HepG2 (cell line): ENCODE measurements at regions not wholly inside any gene's neighbourhood (a gene's known extent, or its start where the extent isn't known, plus 50 kb on each side); places are given as distances from the start of the nearest gene placed in this dataset.
A peak's percentile ranks its signal among the peaks of the same experiment; 100 is the strongest.

ENCODE experiments used
- ATAC-seq: fragments of 200-7000 bp; cut with Tn5 transposase; 3 replicates; pipeline ENCODE4 v1.9.1; 2020; ENCODE audit warnings: mild to moderate bottlenecking, moderate library complexity
- BruUV-seq: library from RNA; stranded (reverse); fragments of 400-500 nt; replicated peaks from 2 replicates; lab custom pipeline; 2021; lab: Mats Ljungman, UMichigan
- CTCF ChIA-PET: fragments of 300-600 bp; formaldehyde crosslinking; extraction: SDS; loops from one replicate; lab custom pipeline; 2021; ENCODE audit warnings: low total read pairs, inconsistent platforms, low intra/inter-chr PET ratio; lab: Yijun Ruan, JAX
- POLR2A ChIA-PET: fragments of 350-600 bp; sonication (Branson Sonifier 250); formaldehyde crosslinking; loops from one replicate; lab custom pipeline; 2020; ENCODE audit warnings: antibody characterized with exemption, inconsistent platforms; lab: Yijun Ruan, JAX
- DNase-seq: peaks from one replicate; pipeline ENCODE4 v3.0.0-alpha.2; 2015; ENCODE audit warnings: low spot score
- FAIRE-seq: peaks from 3 replicates; lab custom pipeline; 2011; peaks lifted over from hg19 to GRCh38; lab: Jason Lieb, UNC
- H2AFZ ChIP-seq: one replicate; pipeline ENCODE4 v1.6.1; 2011; ENCODE audit warnings: low read length, inconsistent platforms
- H3K27ac ChIP-seq: fragments of 300-600 bp; 3 replicates; pipeline ENCODE4 v1.8.0; 2011; ENCODE audit warnings: mixed run types, mild to moderate bottlenecking, mixed read lengths, low read length, inconsistent platforms; ENCODE audit not compliant: insufficient read depth; ENCODE audit errors: extremely low read length
- H3K27me3 ChIP-seq, 2 experiments: fragments of 200-600 bp in 1 of 2; 2 replicates in 1 of 2; 3 replicates in 1 of 2; pipeline versions ENCODE4 v1.6.0 to v1.8.0; 2011; ENCODE audit warnings: low read length in 2 of 2, mild to moderate bottlenecking in 2 of 2, moderate library complexity in 2 of 2, inconsistent platforms in 1 of 2; ENCODE audit not compliant: insufficient read depth in 2 of 2, control insufficient read depth in 1 of 2
- H3K36me3 ChIP-seq, 2 experiments: fragments of 200-600 bp in 1 of 2; replicated peaks in 1 of 2; 2 replicates in 1 of 2; 3 replicates in 1 of 2; pipeline versions ENCODE4 v1.5.1 to v1.8.0; 2011; ENCODE audit warnings: low read length in 2 of 2, inconsistent platforms in 1 of 2; ENCODE audit not compliant: insufficient read depth in 2 of 2, control insufficient read depth in 1 of 2
- H3K4me1 ChIP-seq: 2 replicates; pipeline ENCODE4 v1.5.1; 2012; ENCODE audit warnings: low read length, inconsistent platforms; ENCODE audit not compliant: insufficient read depth
- H3K4me2 ChIP-seq: 2 replicates; pipeline ENCODE4 v1.6.0; 2011; ENCODE audit warnings: low read depth, low read length, inconsistent platforms
- H3K4me3 ChIP-seq, 3 experiments: fragments of 200-600 bp in 1 of 3; sonication (generic), shearing (Covaris generic) in 1 of 3; replicated peaks in 1 of 3; 2 replicates each; pipeline ENCODE4 v1.5.1; 2011 to 2016; ENCODE audit warnings: low read length in 3 of 3, inconsistent platforms in 2 of 3, low read depth in 2 of 3, mild to moderate bottlenecking in 2 of 3, control low read depth in 1 of 3, mixed read lengths in 1 of 3; ENCODE audit not compliant: insufficient read depth in 1 of 3
- H3K79me2 ChIP-seq: one replicate; pipeline ENCODE4 v1.6.1; 2011; ENCODE audit warnings: low read length, inconsistent platforms; ENCODE audit not compliant: insufficient read depth
- H3K9ac ChIP-seq: 2 replicates; pipeline ENCODE4 v1.6.0; 2011; ENCODE audit warnings: mild to moderate bottlenecking, low read depth, low read length, inconsistent platforms; ENCODE audit not compliant: insufficient read depth
- H3K9me3 ChIP-seq: 2 replicates; pipeline ENCODE4 v1.5.1; 2012; ENCODE audit warnings: mild to moderate bottlenecking, low read length
- H4K20me1 ChIP-seq: 2 replicates; pipeline ENCODE4 v1.6.0; 2011; ENCODE audit warnings: inconsistent platforms, mild to moderate bottlenecking, low read length, moderate library complexity; ENCODE audit not compliant: insufficient read depth
- ATF7 ChIP-seq, 2 experiments: fragments of 450-650 bp in 1 of 2; sonication (generic) in 1 of 2; formaldehyde crosslinking in 1 of 2; IDR thresholded peaks; 2 replicates each; pipeline versions ENCODE4 v1.4.0 to v1.6.1; 2016 to 2020; ENCODE audit warnings: antibody characterized with exemption in 1 of 2, mild to moderate bottlenecking in 1 of 2, missing genetic modification reagents in 1 of 2
- CREB1 ChIP-seq, 2 experiments: fragments of 450-650 bp in 1 of 2; IDR thresholded peaks; 2 replicates each; pipeline ENCODE4 v1.6.1; 2016 to 2017; ENCODE audit warnings: control low read depth in 1 of 2, mild to moderate bottlenecking in 1 of 2, missing compliant biosample characterization in 1 of 2, missing genetic modification characterization in 1 of 2
- NFYB ChIP-seq: sonication (generic); formaldehyde crosslinking; IDR thresholded peaks from 2 replicates; pipeline ENCODE4 v1.4.0; 2020; ENCODE audit warnings: missing genetic modification reagents
- SIX1 ChIP-seq: sonication (generic); formaldehyde crosslinking; IDR thresholded peaks from 2 replicates; pipeline ENCODE4 v1.4.0; 2020; ENCODE audit warnings: missing genetic modification reagents, borderline replicate concordance
- TBP ChIP-seq: sonication (generic); formaldehyde crosslinking; IDR thresholded peaks from 2 replicates; pipeline ENCODE4 v1.5.0; 2020; ENCODE audit warnings: missing genetic modification reagents
- TBX2 ChIP-seq: sonication (generic); formaldehyde crosslinking; IDR thresholded peaks from 2 replicates; pipeline ENCODE4 v1.5.0; 2020; ENCODE audit warnings: missing genetic modification reagents, mild to moderate bottlenecking, borderline replicate concordance
- ZNF30 ChIP-seq: sonication (generic); formaldehyde crosslinking; IDR thresholded peaks from 2 replicates; pipeline ENCODE4 v1.5.0; 2020; ENCODE audit warnings: mild to moderate bottlenecking, missing genetic modification reagents
- ZNF451 ChIP-seq: sonication (generic); formaldehyde crosslinking; IDR thresholded peaks from 2 replicates; pipeline ENCODE4 v1.5.0; 2020; ENCODE audit warnings: mild to moderate bottlenecking, missing genetic modification reagents
- ZNF558 ChIP-seq: sonication (generic); formaldehyde crosslinking; IDR thresholded peaks from 2 replicates; pipeline ENCODE4 v1.9.0; 2022; ENCODE audit warnings: mild to moderate bottlenecking, missing genetic modification reagents, borderline replicate concordance
- ZSCAN25 ChIP-seq: sonication (generic); formaldehyde crosslinking; IDR thresholded peaks from 2 replicates; pipeline ENCODE4 v1.8.0; 2022; ENCODE audit warnings: mild to moderate bottlenecking, missing genetic modification reagents
- ZZZ3 ChIP-seq: sonication (generic); formaldehyde crosslinking; IDR thresholded peaks from 2 replicates; pipeline ENCODE4 v1.4.0; 2020; ENCODE audit warnings: missing genetic modification reagents, mild to moderate bottlenecking, borderline replicate concordance
- WGBS: methylation state at CpG from one replicate; pipeline ENCODE4 v1.1.6; 2017; ENCODE audit warnings: low lambda C conversion rate; 5-methylcytosine and 5-hydroxymethylcytosine counted together
- in situ Hi-C: cut with HindIII; loops from 2 replicates; pipeline ENCODE4 v1.10.0; 2017; ENCODE audit warnings: low pct_unique_long_range_greater_than_20kb; ENCODE audit not compliant: extremely low pct_ligation_motif_present
- intact Hi-C: fragments of 100-400 bp; cut with micrococcal nuclease; formaldehyde crosslinking; loops from one replicate; pipeline ENCODE4 v1.10.0; 2022; ENCODE audit not compliant: unreplicated experiment
- TF ChIP-seq, protein P1 (sequence below): sonication (generic); formaldehyde crosslinking; IDR thresholded peaks from 2 replicates; pipeline ENCODE4 v1.8.1; 2023; ENCODE audit warnings: mild to moderate bottlenecking, inconsistent platforms, moderate library complexity, missing genetic modification reagents, borderline replicate concordance

DNA sequence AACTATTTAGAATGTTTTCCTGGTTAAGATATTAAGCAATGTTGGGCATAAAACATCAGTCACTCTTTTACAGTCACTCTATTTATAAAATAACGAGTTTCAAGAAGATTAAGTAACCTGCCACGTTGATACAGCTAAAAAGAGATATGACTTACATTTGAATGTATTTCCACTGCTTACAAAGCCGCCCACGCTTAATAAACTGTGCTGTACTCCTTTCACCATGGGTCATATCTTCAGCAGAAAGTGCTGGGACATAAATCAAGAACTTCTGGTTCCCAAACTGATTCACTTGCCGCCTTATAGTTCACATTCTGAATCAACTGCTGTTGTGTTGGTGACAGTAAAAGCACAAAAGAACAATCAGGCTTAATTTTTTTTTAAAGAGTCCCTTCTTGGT, 666.7 kb downstream of the NCAM2 start:
- no peak overlapping the region for H3K4me2 ChIP-seq
- no peak for TF ChIP-seq ZNF30 (CRISPR knock-in tag)
- TF ChIP-seq ZSCAN25 (CRISPR knock-in tag) = no peak
- TF ChIP-seq ZNF558 (CRISPR knock-in tag) = no peak
- TF ChIP-seq NFYB (CRISPR knock-in tag) = no peak
- no peak for TF ChIP-seq SIX1 (CRISPR knock-in tag)
- TF ChIP-seq, protein P1, sequence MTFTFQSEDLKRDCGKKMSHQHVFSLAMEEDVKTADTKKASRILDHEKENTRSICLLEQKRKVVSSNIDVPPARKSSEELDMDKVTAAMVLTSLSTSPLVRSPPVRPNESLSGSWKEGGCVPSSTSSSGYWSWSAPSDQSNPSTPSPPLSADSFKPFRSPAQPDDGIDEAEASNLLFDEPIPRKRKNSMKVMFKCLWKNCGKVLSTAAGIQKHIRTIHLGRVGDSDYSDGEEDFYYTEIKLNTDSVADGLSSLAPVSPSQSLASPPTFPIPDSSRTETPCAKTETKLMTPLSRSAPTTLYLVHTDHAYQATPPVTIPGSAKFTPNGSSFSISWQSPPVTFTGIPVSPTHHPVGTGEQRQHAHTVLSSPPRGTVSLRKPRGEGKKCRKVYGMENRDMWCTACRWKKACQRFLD (CRISPR knock-in tag) = no peak
- no peak for TF ChIP-seq TBX2
- no peak for TF ChIP-seq ZZZ3 (CRISPR knock-in tag)
- TF ChIP-seq ZNF451 (CRISPR knock-in tag) = no peak
- in situ Hi-C loops = no loop called here
- H3K4me1 ChIP-seq = no peaks in the 10 kb centered on the region
- H3K4me3 ChIP-seq = no peak overlapping the region
- ATAC-seq = no peak
- ChIA-PET CTCF (no interaction called here), POLR2A (no interaction called here)
- no peaks in the 10 kb centered on the region for H3K79me2 ChIP-seq
- 3% methylated on average over 5 of the region's 5 CpGs for WGBS
- H3K36me3 ChIP-seq = no peaks in the 10 kb centered on the region
- no peak overlapping the region for H3K9ac ChIP-seq
- intact Hi-C loops = no loop called here
- DNase-seq = no peak
- BruUV-seq = no TSS peak
- no peaks in the 10 kb centered on the region for H4K20me1 ChIP-seq
- H3K27ac ChIP-seq = no peak overlapping the region
- peaks cover 82% of the 10 kb centered on the region for H3K9me3 ChIP-seq
- no peak overlapping the region for H2AFZ ChIP-seq
- H3K27me3 ChIP-seq = no peaks in the 10 kb centered on the region
- no peak for FAIRE-seq

DNA sequence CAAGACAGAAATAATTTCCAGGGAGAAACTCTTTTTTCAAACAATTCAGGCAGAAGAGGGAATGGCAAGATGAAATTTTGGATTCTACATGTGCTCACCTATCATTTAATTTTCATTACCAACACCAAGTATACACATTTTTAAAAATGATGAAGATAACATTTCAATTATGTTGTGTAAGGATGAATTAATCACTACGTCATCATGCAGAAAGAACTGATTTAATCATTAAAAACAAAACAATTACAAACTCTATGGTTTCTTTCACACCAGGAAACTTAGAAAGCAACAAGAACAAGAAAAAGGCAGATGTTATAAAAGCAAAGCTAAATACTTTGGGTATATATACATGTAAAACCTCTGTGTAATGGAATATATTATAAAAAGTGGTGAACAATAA, 668.5 kb downstream of the NCAM2 start:
- no peak for ATAC-seq
- ChIA-PET CTCF (no interaction called here), POLR2A (no interaction called here)
- no peak for FAIRE-seq
- Histone ChIP-seq H3K9me3 (peaks cover 92% of the 10 kb centered on the region), H3K4me1 (no peaks in the 10 kb centered on the region), H3K9ac (no peak overlapping the region), H3K27ac (no peak overlapping the region), H3K79me2 (no peaks in the 10 kb centered on the region), H3K36me3 (no peaks in the 10 kb centered on the region), H3K4me2 (no peak overlapping the region), H4K20me1 (no peaks in the 10 kb centered on the region), H2AFZ (no peak overlapping the region), H3K4me3 (no peak overlapping the region), H3K27me3 (no peaks in the 10 kb centered on the region)
- no peak for DNase-seq
- BruUV-seq = no TSS peak
- TF ChIP-seq CREB1 (IDR thresholded peaks at IDR 0.05) (peak; percentile 72), CREB1 (CRISPR knock-in tag; IDR thresholded peaks at IDR 0.05) (no peak), ATF7 (IDR thresholded peaks at IDR 0.05) (peak; percentile 61), ATF7 (CRISPR knock-in tag; IDR thresholded peaks at IDR 0.05) (no peak), TBP (CRISPR knock-in tag) (no peak)
- in situ Hi-C loops = no loop called here
- intact Hi-C loops = no loop called here
- WGBS = 0% methylated on average over 1 of the region's 1 CpG
